NCI-H1048 (cell line): ENCODE measurements at regions not wholly inside any gene's neighbourhood (a gene's known extent, or its start where the extent isn't known, plus 50 kb on each side); places are given as distances from the start of the nearest gene placed in this dataset.

ENCODE experiments used
- DNase-seq: peaks from one replicate; lab custom pipeline; 2025; lab: John Stamatoyannopoulos, UW

GRCh38 chr15:61530769-61531168, 301.7 kb upstream of the RORA start:
- no peak for DNase-seq

- no peak for DNase-seq
These were observed 299.4 kb upstream of the RORA start for GRCh38 chr15:61528581-61528910.

DNA sequence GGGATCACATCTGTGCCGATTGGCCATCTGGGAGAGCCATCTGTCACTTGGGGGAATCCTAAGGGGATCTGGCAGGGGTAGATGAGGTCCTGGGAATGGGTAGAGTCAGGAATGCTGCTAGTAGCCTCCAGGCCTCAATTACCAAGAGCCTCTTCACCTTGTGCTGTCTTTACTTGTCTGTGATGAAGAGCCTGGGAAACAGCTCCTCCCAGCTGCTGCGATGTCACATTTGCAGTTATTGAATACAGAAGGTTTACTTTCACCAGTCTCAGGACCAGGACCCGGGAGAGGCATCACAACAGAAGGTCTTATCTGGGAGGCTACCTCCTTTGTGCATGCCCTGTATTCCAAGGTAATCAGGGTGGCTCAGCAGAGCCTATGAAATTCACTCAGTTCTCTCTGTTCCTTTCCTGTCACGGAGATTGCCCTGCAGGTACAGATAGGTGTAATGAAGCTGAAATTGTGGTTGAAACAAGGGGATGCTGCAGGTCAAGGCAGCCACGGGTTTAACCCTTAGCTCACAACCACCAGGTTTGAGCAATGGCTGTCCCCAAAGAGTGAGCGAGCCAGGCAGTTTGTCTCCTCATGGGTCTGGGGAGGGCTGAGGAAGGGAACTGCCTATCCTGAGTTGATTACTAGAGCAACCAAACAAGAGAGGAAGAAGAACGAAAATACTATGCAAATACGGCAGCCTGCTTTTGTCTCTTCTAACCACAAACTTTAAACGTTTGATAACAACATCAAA, 298.9 kb upstream of the RORA start:
- DNase-seq = no peak

- no peak for DNase-seq
These were observed 295.4 kb upstream of the RORA start for GRCh38 chr15:61524545-61524944.

DNA sequence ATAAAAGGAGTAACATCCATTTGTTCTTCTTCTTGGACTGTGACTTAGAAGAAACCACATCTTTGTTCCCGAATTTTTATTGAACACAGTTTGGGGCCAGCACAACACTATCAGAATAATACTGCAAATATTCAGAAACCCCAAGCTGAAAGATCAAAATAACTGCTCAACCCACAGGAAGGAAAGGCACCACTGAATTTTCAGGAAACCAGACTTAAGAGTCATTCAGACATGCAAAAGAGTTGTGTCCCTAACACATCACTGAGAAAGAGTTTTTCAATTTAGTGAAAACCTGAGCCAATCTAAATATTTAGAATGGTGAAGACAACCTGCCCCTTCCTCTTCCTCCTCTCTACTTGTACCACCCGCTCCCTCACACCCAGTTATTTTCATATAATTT, 295.0 kb upstream of the RORA start:
- no peak for DNase-seq

DNA sequence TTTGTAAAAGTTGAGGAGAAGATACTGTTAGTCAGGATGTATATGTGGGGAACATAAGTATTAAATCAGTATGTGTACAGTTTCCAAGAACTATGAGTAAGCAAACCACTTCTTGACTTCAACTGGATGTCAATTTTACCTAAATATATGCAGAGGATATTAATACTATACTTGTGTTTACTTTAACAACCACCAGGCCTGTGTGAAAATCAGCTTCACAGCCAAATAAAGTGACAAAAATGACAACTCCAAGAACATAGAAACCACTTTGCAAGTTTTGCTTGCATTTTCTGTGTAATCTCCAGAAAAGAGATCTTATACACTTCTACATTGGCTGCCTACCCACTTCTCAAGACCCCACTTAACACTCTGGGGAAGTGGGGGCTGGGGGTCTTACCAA, 293.3 kb upstream of the RORA start:
- DNase-seq = no peak

DNA sequence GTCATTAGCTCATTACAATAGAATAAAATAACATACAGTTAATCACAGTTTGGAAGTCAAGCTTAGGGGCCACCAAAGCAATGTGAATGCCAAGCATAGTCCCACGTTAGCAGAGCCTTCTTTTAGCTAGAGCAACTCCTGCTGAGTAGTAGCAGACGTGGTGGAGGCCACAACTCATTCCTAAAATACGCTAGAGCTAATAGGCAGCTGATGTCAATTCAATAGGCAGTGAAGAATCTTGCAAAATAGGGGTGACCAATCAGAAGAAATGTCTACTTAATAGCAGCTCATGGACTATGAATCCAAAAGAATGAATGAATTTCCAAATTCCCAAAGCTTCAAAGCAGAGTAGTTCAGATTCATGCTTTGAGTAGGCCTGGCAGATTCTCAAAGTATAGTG, 292.9 kb upstream of the RORA start:
- no peak for DNase-seq

DNA sequence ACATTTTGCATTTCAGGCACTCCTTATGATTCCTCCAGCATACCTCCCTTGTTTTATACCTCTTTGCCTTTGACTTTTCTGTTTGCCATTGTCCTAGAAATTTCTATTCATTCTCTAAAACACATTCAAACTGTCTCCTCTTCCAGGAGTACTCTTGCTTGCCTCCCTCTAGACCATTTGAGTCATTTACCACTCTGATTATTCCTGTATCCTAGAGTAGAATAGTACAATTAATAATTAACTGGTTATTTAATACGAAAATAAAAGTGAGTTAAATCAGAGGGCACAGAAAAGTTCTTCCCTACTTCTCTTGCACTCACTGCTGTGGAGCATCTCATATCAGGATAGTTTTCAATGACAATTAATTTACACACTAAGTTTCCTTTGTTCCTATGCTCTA, 290.2 kb upstream of the RORA start:
- DNase-seq = no peak

- no peak for DNase-seq
These were observed 289.3 kb upstream of the RORA start for GRCh38 chr15:61518191-61518950.

DNA sequence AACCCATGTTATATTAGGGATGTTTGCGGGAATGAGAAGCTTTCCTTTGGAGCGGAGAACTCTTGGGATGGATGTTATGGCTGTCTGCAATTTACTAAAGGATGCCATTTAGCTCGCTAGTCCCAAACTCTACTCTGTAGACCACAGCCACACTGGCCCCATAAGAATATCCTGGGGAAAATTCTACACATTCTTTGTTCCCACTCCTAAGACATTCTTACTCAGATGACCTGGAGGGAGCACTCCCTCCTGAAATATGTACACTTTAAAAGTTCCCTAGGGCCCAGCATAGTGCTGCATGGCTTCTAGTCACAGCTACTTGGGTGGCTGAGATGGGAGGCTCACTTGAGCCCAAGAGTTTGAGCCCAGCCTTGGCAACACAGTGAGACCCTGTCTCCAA, 288.7 kb upstream of the RORA start:
- no peak for DNase-seq

- DNase-seq = no peak
These were observed 288.2 kb upstream of the RORA start for GRCh38 chr15:61517335-61517734.

- no peak for DNase-seq
These were observed 282.7 kb upstream of the RORA start for GRCh38 chr15:61511756-61512155.

DNA sequence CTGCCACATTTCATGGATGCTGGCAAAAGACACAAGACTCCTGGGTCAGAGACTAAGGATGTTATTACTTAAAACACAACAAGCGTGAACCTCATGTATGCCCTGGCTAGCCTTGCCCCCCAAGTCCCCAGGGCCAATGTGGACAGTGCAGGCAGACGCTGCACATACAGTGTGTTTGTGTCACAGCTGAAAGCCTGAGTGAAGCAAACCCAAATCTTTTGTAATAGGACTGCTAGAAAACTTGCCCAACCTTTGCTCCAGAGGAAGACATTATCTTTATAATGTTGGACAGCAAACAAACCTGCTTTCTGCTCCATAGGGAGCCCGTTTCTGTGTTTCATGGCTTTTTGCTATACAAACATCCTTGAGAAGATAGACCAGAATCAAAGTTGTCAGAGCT, 282.0 kb upstream of the RORA start:
- DNase-seq = no peak

DNA sequence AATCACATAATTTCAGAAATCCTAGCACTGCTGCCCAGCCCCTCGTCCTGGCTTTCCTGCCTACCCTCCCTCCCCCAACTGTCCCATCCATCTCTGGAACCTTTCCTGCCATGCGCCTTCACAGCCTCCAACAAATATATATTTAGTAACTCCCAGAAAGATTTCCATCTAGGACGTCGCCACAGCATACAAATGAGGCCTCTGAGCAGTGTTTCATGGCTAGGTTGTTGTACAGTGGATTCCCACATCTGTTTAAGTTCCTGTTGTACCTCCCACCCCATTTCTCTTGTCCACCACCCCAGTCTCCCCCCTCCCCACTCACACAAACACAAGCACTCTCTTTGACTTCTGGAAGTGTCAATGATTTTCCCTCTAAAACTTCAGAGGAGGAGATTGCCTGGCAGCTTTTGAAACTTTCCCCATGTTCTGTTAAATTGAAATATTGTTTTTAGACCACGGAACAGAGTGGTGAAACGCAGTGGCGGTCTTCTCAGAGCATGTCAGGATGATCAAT, 280.3 kb upstream of the RORA start:
- no peak for DNase-seq

DNA sequence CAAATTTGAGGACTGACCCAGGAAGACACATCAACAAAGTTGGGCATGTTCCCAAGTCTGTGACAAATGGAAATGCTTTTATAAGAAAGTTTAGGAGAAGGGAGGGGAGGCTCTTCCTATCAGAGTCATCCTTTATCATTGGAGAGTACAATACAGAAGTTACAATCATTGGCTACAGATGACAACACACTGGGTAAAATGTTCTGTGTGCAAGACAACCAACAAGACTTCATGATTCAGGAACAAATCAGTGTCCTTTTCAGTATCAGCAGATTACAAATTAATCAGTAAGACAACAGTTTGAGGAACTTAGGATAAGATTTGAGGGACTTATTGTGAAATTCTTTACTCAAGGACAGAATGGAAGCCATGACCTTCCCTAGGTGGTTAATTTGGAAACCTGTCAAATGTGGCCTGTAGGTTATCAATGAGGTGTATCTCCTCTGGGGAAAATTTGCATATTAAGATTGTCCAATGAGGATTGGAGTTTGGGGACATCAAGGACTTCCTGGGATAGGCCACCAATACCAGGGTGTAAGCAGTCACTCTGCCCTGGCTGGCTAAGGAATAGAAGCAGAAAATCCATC, 274.4 kb upstream of the RORA start:
- no peak for DNase-seq

GRCh38 chr15:61501815-61502389, 272.8 kb upstream of the RORA start:
- no peak for DNase-seq

DNA sequence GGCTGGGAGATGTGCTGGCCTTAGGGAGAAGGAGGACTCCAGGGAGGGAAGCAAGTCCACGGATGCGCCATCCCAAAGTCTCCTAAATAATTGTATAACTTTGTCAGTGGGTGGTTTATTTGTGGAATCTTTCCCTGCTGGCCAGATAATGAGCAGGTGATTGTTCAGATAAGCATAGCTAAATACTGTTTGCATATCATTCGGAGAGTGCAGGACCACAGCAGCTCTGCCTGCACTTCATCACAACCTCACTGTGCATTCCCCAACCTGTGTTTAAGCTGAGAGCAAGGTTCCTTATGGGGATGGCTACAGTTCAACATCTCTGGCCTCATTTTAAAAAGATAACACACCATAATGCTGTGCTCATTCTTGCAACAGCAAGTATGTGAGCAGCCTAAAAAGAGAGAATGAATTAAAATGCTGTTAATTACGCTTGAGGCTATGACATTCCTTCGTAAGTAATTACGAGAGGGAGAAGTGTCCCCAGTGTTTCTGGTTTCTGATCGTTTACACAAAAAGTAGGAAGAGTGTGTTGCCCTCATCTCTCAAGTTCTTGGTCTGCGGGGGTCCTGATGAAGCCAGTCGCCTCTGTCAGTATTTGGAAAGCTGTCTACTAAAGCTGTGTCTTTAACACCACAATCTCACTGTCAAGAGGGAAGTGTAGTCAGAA, 272.0 kb upstream of the RORA start:
- no peak for DNase-seq

GRCh38 chr15:61500523-61500922, 271.4 kb upstream of the RORA start:
- no peak for DNase-seq

- DNase-seq = no peak
These were observed 270.3 kb upstream of the RORA start for GRCh38 chr15:61499376-61499775.

DNA sequence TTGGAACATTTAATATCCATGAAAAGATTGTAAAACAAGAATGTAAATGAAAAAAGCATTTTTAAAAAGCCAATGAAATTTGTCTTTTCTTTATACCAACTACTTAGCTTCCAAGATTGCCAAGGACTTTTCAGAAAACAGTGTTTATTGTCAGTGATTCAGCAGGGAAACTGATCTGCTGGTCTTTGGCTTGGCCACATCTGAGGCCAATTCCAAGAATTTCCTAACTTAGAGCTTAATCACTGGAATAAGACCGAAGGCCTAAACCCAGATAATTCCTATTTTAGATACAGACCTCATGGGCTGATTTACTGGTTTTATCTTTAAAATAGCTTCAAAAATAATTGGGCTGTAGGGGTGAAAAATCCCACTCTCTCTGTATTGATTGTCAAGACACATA, 260.5 kb upstream of the RORA start:
- no peak for DNase-seq

DNA sequence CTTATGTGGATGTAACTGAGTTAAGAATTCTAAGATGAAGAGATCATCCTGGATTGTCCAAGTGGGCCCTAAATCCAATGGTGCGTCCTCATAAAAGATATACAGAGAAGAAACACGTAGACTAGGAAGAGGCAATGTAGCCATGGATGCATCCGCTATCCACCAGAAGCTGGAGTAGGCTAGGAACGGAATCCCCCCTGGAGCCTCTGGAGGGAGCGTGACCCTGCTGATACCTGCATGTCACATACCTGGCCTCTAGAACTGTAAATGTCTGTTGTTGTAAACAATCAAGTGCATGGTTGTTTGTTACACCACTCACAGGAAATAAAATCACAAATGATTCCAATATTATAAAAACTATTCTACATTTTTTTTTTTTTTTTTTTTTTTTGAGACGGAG, 254.5 kb upstream of the RORA start:
- DNase-seq = no peak

- DNase-seq = no peak
These were observed 252.8 kb upstream of the RORA start for GRCh38 chr15:61481886-61482285.
